ENCODE measurements at regions not wholly inside any gene's neighbourhood (a gene's known extent, or its start where the extent isn't known, plus 50 kb on each side); places are given as distances from the start of the nearest gene placed in this dataset.

- H3K27me3 ChIP-seq (ENCODE audit: low read length): no peaks in the 10 kb centered on the region
- no peaks in the 10 kb centered on the region for H3K9me2 ChIP-seq (replicated peaks; ENCODE audit: insufficient read depth, low read length)
- H3K79me2 ChIP-seq (ENCODE audit: insufficient read depth, low read length): no peaks in the 10 kb centered on the region
- H3K9ac ChIP-seq (ENCODE audit: low read length): no peak overlapping the region
- H3K4me2 ChIP-seq (ENCODE audit: low read depth, low read length, poor library complexity, severe bottlenecking): no peak overlapping the region
- no peaks in the 10 kb centered on the region for H3K36me3 ChIP-seq (ENCODE audit: low read length)
- H2AFZ ChIP-seq (ENCODE audit: low read depth, low read length, severe bottlenecking): no peak overlapping the region
- H3K27ac ChIP-seq (ENCODE audit: low read depth, low read length): no peak overlapping the region
- no peaks in the 10 kb centered on the region for H3F3A ChIP-seq (ENCODE audit: insufficient read depth)
- H3K9me3 ChIP-seq (ENCODE audit: insufficient read depth, low read length): no peaks in the 10 kb centered on the region
- H4K20me1 ChIP-seq (ENCODE audit: low read depth, low read length): no peaks in the 10 kb centered on the region
- TF ChIP-seq EZH2phosphoT487 (conservative IDR thresholded peaks at IDR 0.05; ENCODE audit: low read length) (no peak), CTCF (IDR thresholded peaks at IDR 0.05; ENCODE audit: insufficient read depth, low read length, poor library complexity, severe bottlenecking) (no peak)
- H3K4me3 ChIP-seq (ENCODE audit: insufficient read depth, low read length, poor library complexity, severe bottlenecking): no peak overlapping the region
These were observed 388.5 kb upstream of the C1orf87 start for GRCh38 chr1:60461925-60462595.

- Histone ChIP-seq H3K27ac (ENCODE audit: low read depth, low read length) (no peak overlapping the region), H3K9me3 (ENCODE audit: insufficient read depth, low read length) (no peaks in the 10 kb centered on the region), H3K4me2 (ENCODE audit: low read depth, low read length, poor library complexity, severe bottlenecking) (no peak overlapping the region), H3K36me3 (ENCODE audit: low read length) (no peaks in the 10 kb centered on the region), H4K20me1 (ENCODE audit: low read depth, low read length) (no peaks in the 10 kb centered on the region), H3K9ac (ENCODE audit: low read length) (no peak overlapping the region), H2AFZ (ENCODE audit: low read depth, low read length, severe bottlenecking) (no peak overlapping the region), H3K79me2 (ENCODE audit: insufficient read depth, low read length) (no peaks in the 10 kb centered on the region), H3K9me2 (replicated peaks; ENCODE audit: insufficient read depth, low read length) (no peaks in the 10 kb centered on the region), H3K27me3 (ENCODE audit: low read length) (no peaks in the 10 kb centered on the region), H3K4me3 (ENCODE audit: insufficient read depth, low read length, poor library complexity, severe bottlenecking) (no peak overlapping the region), H3F3A (ENCODE audit: insufficient read depth) (no peaks in the 10 kb centered on the region)
- TF ChIP-seq EZH2phosphoT487 (conservative IDR thresholded peaks at IDR 0.05; ENCODE audit: low read length) (no peak), CTCF (IDR thresholded peaks at IDR 0.05; ENCODE audit: insufficient read depth, low read length, poor library complexity, severe bottlenecking) (no peak)
These were observed 384.5 kb upstream of the C1orf87 start for GRCh38 chr1:60458111-60458510.

- Histone ChIP-seq H3K27ac (ENCODE audit: low read depth, low read length) (no peak overlapping the region), H3F3A (ENCODE audit: insufficient read depth) (no peaks in the 10 kb centered on the region), H3K36me3 (ENCODE audit: low read length) (no peaks in the 10 kb centered on the region; the same call in 1 of the 2 replicates), H2AFZ (ENCODE audit: low read depth, low read length, severe bottlenecking) (no peak overlapping the region), H3K9ac (ENCODE audit: low read length) (no peak overlapping the region), H3K79me2 (ENCODE audit: insufficient read depth, low read length) (no peaks in the 10 kb centered on the region), H3K9me2 (replicated peaks; ENCODE audit: insufficient read depth, low read length) (no peaks in the 10 kb centered on the region), H3K4me2 (ENCODE audit: low read depth, low read length, poor library complexity, severe bottlenecking) (no peak overlapping the region), H3K9me3 (ENCODE audit: insufficient read depth, low read length) (peaks cover 5% of the 10 kb centered on the region; the same call in 1 of the 2 replicates), H3K4me3 (ENCODE audit: insufficient read depth, low read length, poor library complexity, severe bottlenecking) (no peak overlapping the region), H4K20me1 (ENCODE audit: low read depth, low read length) (no peaks in the 10 kb centered on the region), H3K27me3 (ENCODE audit: low read length) (no peaks in the 10 kb centered on the region)
- TF ChIP-seq EZH2phosphoT487 (conservative IDR thresholded peaks at IDR 0.05; ENCODE audit: low read length): no peak
- TF ChIP-seq CTCF (IDR thresholded peaks at IDR 0.05; ENCODE audit: insufficient read depth, low read length, poor library complexity, severe bottlenecking): no peak
These were observed 376.3 kb upstream of the C1orf87 start for GRCh38 chr1:60449876-60450275.

All from SU-DHL-6 (cell line).